Neural progenitor cell (in vitro differentiated cells): ENCODE measurements at regions not wholly inside any gene's neighbourhood (a gene's known extent, or its start where the extent isn't known, plus 50 kb on each side); places are given as distances from the start of the nearest gene placed in this dataset.

Experiments
- DNase-seq: peaks from one replicate; pipeline ENCODE4 v3.0.0-alpha.2; 2016; ENCODE audit warnings: low spot score
- H2AFZ ChIP-seq: fragments of 200-600 bp; sonication (generic); replicated peaks from 2 replicates; pipeline ENCODE4 v1.6.1; 2016; ENCODE audit warnings: antibody characterized with exemption
- H3F3A ChIP-seq: fragments of 200-600 bp; sonication (generic); 2 replicates; pipeline ENCODE4 v1.6.1; 2016; ENCODE audit warnings: antibody characterized with exemption, low read depth
- H3K27ac ChIP-seq: fragments of 200-600 bp; sonication (generic); 2 replicates; pipeline ENCODE4 v1.5.1; 2016; ENCODE audit warnings: mild to moderate bottlenecking
- H3K27me3 ChIP-seq: fragments of 200-600 bp; sonication (generic); 2 replicates; pipeline ENCODE4 v1.6.1; 2016; ENCODE audit warnings: mild to moderate bottlenecking, moderate library complexity
- H3K36me3 ChIP-seq: fragments of 200-600 bp; sonication (generic); 2 replicates; pipeline ENCODE4 v1.5.1; 2016
- H3K4me1 ChIP-seq: fragments of 200-600 bp; sonication (generic); 2 replicates; pipeline ENCODE4 v1.6.1; 2016; ENCODE audit warnings: mixed run types
- H3K4me2 ChIP-seq: fragments of 200-600 bp; sonication (generic); 2 replicates; pipeline ENCODE4 v1.6.1; 2016
- H3K4me3 ChIP-seq: fragments of 200-600 bp; sonication (generic); 2 replicates; pipeline ENCODE4 v1.5.1; 2016
- H3K79me2 ChIP-seq: fragments of 200-600 bp; sonication (generic); 2 replicates; pipeline ENCODE4 v1.6.1; 2016; ENCODE audit warnings: low read depth
- H3K9ac ChIP-seq: fragments of 200-600 bp; sonication (generic); 2 replicates; pipeline ENCODE4 v1.6.1; 2016
- H3K9me3 ChIP-seq: fragments of 200-600 bp; sonication (generic); 2 replicates; pipeline ENCODE4 v1.5.1; 2016; ENCODE audit warnings: low read depth
- H4K20me1 ChIP-seq: fragments of 200-600 bp; sonication (generic); 2 replicates; pipeline ENCODE4 v1.6.1; 2016; ENCODE audit warnings: low read depth
- H3K27ac Mint-ChIP-seq: 3 replicates; pipeline ENCODE4 v1.8.0; 2021; ENCODE audit warnings: mixed read lengths
- H3K27me3 Mint-ChIP-seq: 2 replicates; pipeline ENCODE4 v1.8.0; 2022; ENCODE audit warnings: low read depth, mild to moderate bottlenecking, inconsistent platforms, moderate library complexity, mixed read lengths; ENCODE audit not compliant: insufficient read depth
- H3K36me3 Mint-ChIP-seq: 3 replicates; pipeline ENCODE4 v1.8.0; 2021; ENCODE audit warnings: mixed read lengths
- H3K4me1 Mint-ChIP-seq: 3 replicates; pipeline ENCODE4 v1.8.0; 2021; ENCODE audit warnings: mixed read lengths
- H3K4me3 Mint-ChIP-seq: 3 replicates; pipeline ENCODE4 v1.8.0; 2021; ENCODE audit warnings: mild to moderate bottlenecking, moderate library complexity, mixed read lengths
- H3K9me3 Mint-ChIP-seq: 3 replicates; pipeline ENCODE4 v1.8.0; 2020; ENCODE audit warnings: mixed read lengths
- EZH2 ChIP-seq: fragments of 200-600 bp; sonication (generic); IDR thresholded peaks from 2 replicates; pipeline ENCODE4 v1.6.1; 2017; ENCODE audit warnings: antibody characterized with exemption, mild to moderate bottlenecking, moderate library complexity
- EZH2phosphoT487 ChIP-seq: fragments of 200-600 bp; sonication (generic); IDR thresholded peaks from 2 replicates; pipeline ENCODE4 v1.6.1; 2017; ENCODE audit warnings: antibody characterized with exemption
- TF ChIP-seq, protein P1 (sequence below): fragments of 200-600 bp; sonication (generic); IDR thresholded peaks from 2 replicates; pipeline ENCODE4 v1.5.1; 2017; ENCODE audit warnings: antibody characterized with exemption, mild to moderate bottlenecking

DNA sequence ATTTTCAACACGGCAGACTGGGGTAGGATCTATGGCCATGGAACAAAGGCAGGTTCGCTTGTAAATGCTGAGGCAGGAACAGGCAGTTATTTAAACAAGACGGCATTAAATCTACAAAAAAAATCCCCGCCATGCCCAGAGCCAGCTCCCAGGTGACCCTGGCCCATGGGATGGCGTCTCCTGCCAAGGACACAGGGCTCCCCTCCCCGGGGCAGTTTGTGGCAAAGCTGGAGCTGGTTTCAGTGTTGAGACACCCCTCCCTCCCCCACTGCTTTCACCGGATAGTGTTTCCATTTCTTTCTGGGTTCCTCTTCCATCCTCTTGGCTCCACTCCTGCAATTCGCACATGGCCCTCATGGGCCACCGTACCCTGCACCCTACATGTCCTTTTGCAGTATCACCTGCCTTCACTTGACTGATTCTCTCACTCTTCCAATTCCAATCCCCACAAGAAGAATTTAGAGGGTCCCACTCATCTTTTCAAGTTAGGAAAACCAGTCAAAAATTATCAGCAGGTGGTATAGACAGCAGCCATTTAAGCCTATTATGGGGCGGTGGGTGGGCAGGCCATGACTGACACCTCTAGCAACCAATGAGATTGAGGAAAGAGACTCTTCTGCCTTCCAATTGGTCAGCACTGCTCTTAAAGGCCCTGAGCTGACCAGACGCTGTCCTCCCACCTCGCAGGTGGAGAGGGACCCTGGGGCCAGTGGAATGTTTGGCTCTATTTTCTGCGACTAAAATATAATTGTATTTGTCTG lies 52.0 kb downstream of the OLIG1 start:
- Histone ChIP-seq H3F3A (peaks cover 10% of the 10 kb centered on the region), H3K4me3 (no peak overlapping the region), H3K4me2 (no peak overlapping the region), H3K79me2 (no peaks in the 10 kb centered on the region), H3K36me3 (no peaks in the 10 kb centered on the region), H3K4me1 (peaks cover 5% of the 10 kb centered on the region), H3K9ac (no peak overlapping the region), H3K9me3 (no peaks in the 10 kb centered on the region), H3K27ac (no peak overlapping the region), H2AFZ (no peak overlapping the region), H3K27me3 (peaks cover 64% of the 10 kb centered on the region), H4K20me1 (no peaks in the 10 kb centered on the region)
- Mint-ChIP-seq H3K27me3 (peaks cover 48% of the 10 kb centered on the region), H3K4me1 (peaks cover 46% of the 10 kb centered on the region), H3K4me3 (no peak overlapping the region), H3K9me3 (peaks cover 3% of the 10 kb centered on the region), H3K36me3 (no peaks in the 10 kb centered on the region), H3K27ac (no peak overlapping the region)
- TF ChIP-seq, protein P1, sequence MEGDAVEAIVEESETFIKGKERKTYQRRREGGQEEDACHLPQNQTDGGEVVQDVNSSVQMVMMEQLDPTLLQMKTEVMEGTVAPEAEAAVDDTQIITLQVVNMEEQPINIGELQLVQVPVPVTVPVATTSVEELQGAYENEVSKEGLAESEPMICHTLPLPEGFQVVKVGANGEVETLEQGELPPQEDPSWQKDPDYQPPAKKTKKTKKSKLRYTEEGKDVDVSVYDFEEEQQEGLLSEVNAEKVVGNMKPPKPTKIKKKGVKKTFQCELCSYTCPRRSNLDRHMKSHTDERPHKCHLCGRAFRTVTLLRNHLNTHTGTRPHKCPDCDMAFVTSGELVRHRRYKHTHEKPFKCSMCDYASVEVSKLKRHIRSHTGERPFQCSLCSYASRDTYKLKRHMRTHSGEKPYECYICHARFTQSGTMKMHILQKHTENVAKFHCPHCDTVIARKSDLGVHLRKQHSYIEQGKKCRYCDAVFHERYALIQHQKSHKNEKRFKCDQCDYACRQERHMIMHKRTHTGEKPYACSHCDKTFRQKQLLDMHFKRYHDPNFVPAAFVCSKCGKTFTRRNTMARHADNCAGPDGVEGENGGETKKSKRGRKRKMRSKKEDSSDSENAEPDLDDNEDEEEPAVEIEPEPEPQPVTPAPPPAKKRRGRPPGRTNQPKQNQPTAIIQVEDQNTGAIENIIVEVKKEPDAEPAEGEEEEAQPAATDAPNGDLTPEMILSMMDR, result no peak
- TF ChIP-seq EZH2phosphoT487 (no peak), EZH2 (no peak)
- DNase-seq, result peak; percentile 58

DNA sequence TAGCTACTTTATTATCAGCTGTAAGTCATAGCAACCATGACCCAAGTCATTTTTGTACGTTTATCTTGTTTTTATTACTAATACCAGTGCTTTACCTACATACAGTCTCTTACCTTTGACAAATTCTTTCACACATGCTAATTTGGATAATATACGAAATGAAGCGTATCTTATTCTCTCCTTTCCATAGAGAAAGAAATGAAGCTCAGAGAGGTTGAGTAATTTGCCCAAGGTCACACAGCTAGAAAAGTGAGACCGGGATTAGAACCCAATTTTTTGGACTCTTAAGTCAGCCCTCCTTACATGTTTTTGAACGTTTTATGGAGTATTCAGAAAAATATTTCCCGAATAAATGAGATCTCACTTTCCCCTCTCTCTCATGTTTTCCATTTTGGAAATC lies 52.6 kb downstream of the OLIG1 start:
- H3K4me3 Mint-ChIP-seq, result no peak overlapping the region
- no peaks in the 10 kb centered on the region for H3K9me3 ChIP-seq
- H3K4me3 ChIP-seq, result no peak overlapping the region
- peaks cover 52% of the 10 kb centered on the region for H3K4me1 Mint-ChIP-seq
- H3K27ac ChIP-seq, result no peak overlapping the region
- no peaks in the 10 kb centered on the region for H4K20me1 ChIP-seq
- no peaks in the 10 kb centered on the region for H3K79me2 ChIP-seq
- H3K4me2 ChIP-seq, result no peak overlapping the region
- H3K9me3 Mint-ChIP-seq, result peaks cover 3% of the 10 kb centered on the region
- no peak overlapping the region for H2AFZ ChIP-seq
- H3K9ac ChIP-seq, result no peak overlapping the region
- no peaks in the 10 kb centered on the region for H3K36me3 ChIP-seq
- peaks cover 60% of the 10 kb centered on the region for H3K27me3 ChIP-seq
- peaks cover 44% of the 10 kb centered on the region for H3K27me3 Mint-ChIP-seq
- H3K36me3 Mint-ChIP-seq, result no peaks in the 10 kb centered on the region
- TF ChIP-seq EZH2phosphoT487 (no peak), EZH2 (no peak)
- TF ChIP-seq, protein P1, result no peak
- no peak overlapping the region for H3K27ac Mint-ChIP-seq
- DNase-seq, result no peak
- H3F3A ChIP-seq, result peaks cover 15% of the 10 kb centered on the region
- peaks cover 9% of the 10 kb centered on the region for H3K4me1 ChIP-seq

DNA sequence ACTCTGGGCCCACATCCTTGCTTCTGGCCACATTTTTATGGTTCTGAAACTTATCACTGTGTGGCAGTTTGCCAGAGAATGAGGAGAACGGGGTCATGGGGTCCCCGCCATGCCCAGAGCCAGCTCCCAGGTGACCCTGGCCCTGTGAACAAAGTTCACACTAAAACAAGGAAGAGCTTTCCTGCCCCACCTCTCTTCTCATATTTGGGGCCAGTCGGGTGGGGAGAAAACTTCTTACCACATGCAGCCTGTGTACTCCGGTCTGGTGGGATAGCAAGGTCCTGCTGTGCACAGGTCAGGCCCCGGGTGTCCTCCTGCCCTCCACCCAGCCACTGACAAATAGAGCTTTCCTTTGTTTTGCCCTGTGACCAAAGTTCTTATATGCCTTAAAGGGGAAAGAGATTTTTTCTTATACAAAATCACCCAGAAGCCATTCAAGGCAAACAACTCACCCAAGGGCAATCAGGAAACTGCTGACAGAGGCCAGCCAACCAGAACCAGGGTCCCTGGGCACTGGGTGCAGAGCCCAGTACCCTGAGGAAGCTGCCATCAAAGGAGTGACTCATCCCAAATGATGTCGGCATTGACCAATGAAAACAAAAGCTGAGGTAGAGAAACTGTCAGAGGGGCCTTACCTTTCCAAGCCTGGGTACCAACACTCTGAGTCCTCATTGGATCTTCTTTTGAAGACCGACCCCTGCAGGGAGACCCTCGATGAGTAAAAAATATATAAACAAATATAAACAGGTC lies 53.6 kb downstream of the OLIG1 start:
- Histone ChIP-seq H3K4me2 (no peak overlapping the region), H2AFZ (no peak overlapping the region), H3F3A (peaks cover 22% of the 10 kb centered on the region), H3K9ac (no peak overlapping the region), H3K9me3 (no peaks in the 10 kb centered on the region), H3K36me3 (no peaks in the 10 kb centered on the region), H3K27ac (no peak overlapping the region), H3K4me1 (peaks cover 14% of the 10 kb centered on the region), H3K27me3 (peaks cover 60% of the 10 kb centered on the region), H3K4me3 (no peak overlapping the region), H4K20me1 (no peaks in the 10 kb centered on the region), H3K79me2 (no peaks in the 10 kb centered on the region)
- Mint-ChIP-seq H3K36me3 (no peaks in the 10 kb centered on the region), H3K27me3 (peaks cover 38% of the 10 kb centered on the region), H3K27ac (no peak overlapping the region), H3K4me1 (peaks cover 59% of the 10 kb centered on the region), H3K4me3 (no peak overlapping the region), H3K9me3 (peaks cover 3% of the 10 kb centered on the region)
- TF ChIP-seq, protein P1, result no peak
- TF ChIP-seq EZH2 (no peak), EZH2phosphoT487 (no peak)
- no peak for DNase-seq
